ENCODE measurements at regions not wholly inside any gene's neighbourhood (a gene's known extent, or its start where the extent isn't known, plus 50 kb on each side); places are given as distances from the start of the nearest gene placed in this dataset.

GRCh38 chr18:2053490-2054089, 517.7 kb downstream of the METTL4 start:
- no peak overlapping the region for H3K23ac ChIP-seq (ENCODE audit: low read length)
- no peak overlapping the region for H2AFZ ChIP-seq (ENCODE audit: insufficient read depth, low read length, poor library complexity)
- no peak overlapping the region for H3K27ac ChIP-seq (ENCODE audit: low read depth, low read length)
- H3K36me3 ChIP-seq (ENCODE audit: control insufficient read depth in 1 of 2, insufficient read depth in 2 of 2, low read length in 2 of 2), result no peaks in the 10 kb centered on the region
- peaks cover 7 to 10% of the 10 kb centered on the region in 2 experiments for H3K4me1 ChIP-seq (ENCODE audit: control insufficient read depth in 1 of 2, insufficient read depth in 2 of 2, low read length in 2 of 2)
- H3K4me3 ChIP-seq (ENCODE audit: low read depth, low read length), result no peak overlapping the region
- H2AK5ac ChIP-seq (ENCODE audit: low read length), result no peak overlapping the region
- H3K79me2 ChIP-seq (ENCODE audit: control insufficient read depth, insufficient read depth, low read length, poor library complexity), result no peaks in the 10 kb centered on the region
- no peak overlapping the region for H4K8ac ChIP-seq (ENCODE audit: low read depth, low read length)
- no peak overlapping the region for H3K18ac ChIP-seq (ENCODE audit: low read length)
- WGBS (ENCODE audit: extremely low coverage, insufficient coverage, insufficient read length), result no CpG with 5 or more reads among the region's 3 CpGs
- no peak overlapping the region for H4K12ac ChIP-seq (ENCODE audit: low read depth, low read length)
- H4K91ac ChIP-seq (ENCODE audit: low read depth, low read length), result no peak overlapping the region
- H3K9me3 ChIP-seq (ENCODE audit: insufficient read depth, low read depth, low read length), result no peaks in the 10 kb centered on the region
- no peak overlapping the region for H3K4me2 ChIP-seq (ENCODE audit: low read length)
- H3K27me3 ChIP-seq (ENCODE audit: insufficient read depth, low read length), result no peaks in the 10 kb centered on the region
- H3K79me1 ChIP-seq (ENCODE audit: low read length), result peaks cover 4% of the 10 kb centered on the region
- H3K9ac ChIP-seq (ENCODE audit: low read length), result no peak overlapping the region
- H3K14ac ChIP-seq (ENCODE audit: low read length), result no peak overlapping the region
- H2BK12ac ChIP-seq (ENCODE audit: low read length), result no peak overlapping the region
- H3K4ac ChIP-seq (ENCODE audit: low read depth, low read length), result no peak overlapping the region
- no peak for DNase-seq
- no peak overlapping the region for H2BK120ac ChIP-seq (ENCODE audit: insufficient read depth, low read length, poor library complexity)
- no peak overlapping the region for H2BK5ac ChIP-seq (ENCODE audit: low read depth, low read length, poor library complexity)

GRCh38 chr18:2059336-2059735, 512.0 kb downstream of the METTL4 start:
- Histone ChIP-seq H3K27me3 (ENCODE audit: insufficient read depth, low read length) (no peaks in the 10 kb centered on the region), H2AFZ (ENCODE audit: insufficient read depth, low read length, poor library complexity) (no peak overlapping the region), H2AK5ac (ENCODE audit: low read length) (no peak overlapping the region), H3K9me3 (ENCODE audit: insufficient read depth, low read depth, low read length) (no peaks in the 10 kb centered on the region), H4K8ac (ENCODE audit: low read depth, low read length) (no peak overlapping the region), H3K4ac (ENCODE audit: low read depth, low read length) (no peak overlapping the region), H3K27ac (ENCODE audit: low read depth, low read length) (no peak overlapping the region), H3K9ac (ENCODE audit: low read length) (no peak overlapping the region), H3K36me3 (ENCODE audit: control insufficient read depth in 1 of 2, insufficient read depth in 2 of 2, low read length in 2 of 2) (no peaks in the 10 kb centered on the region), H2BK12ac (ENCODE audit: low read length) (no peak overlapping the region), H3K4me3 (ENCODE audit: low read depth, low read length) (no peak overlapping the region), H3K79me1 (ENCODE audit: low read length) (no peaks in the 10 kb centered on the region), H3K79me2 (ENCODE audit: control insufficient read depth, insufficient read depth, low read length, poor library complexity) (no peaks in the 10 kb centered on the region), H3K23ac (ENCODE audit: low read length) (no peak overlapping the region), H3K4me2 (ENCODE audit: low read length) (no peak overlapping the region), H4K91ac (ENCODE audit: low read depth, low read length) (no peak overlapping the region), H2BK120ac (ENCODE audit: insufficient read depth, low read length, poor library complexity) (no peak overlapping the region), H2BK5ac (ENCODE audit: low read depth, low read length, poor library complexity) (no peak overlapping the region), H3K14ac (ENCODE audit: low read length) (no peak overlapping the region), H3K4me1 (ENCODE audit: control insufficient read depth in 1 of 2, insufficient read depth in 2 of 2, low read length in 2 of 2) (no peaks in the 10 kb centered on the region), H4K12ac (ENCODE audit: low read depth, low read length) (no peak overlapping the region), H3K18ac (ENCODE audit: low read length) (no peak overlapping the region)
- no peak for DNase-seq
- WGBS (ENCODE audit: extremely low coverage, insufficient coverage, insufficient read length), result no CpG with 5 or more reads among the region's 4 CpGs

GRCh38 chr18:2060086-2060485, 511.2 kb downstream of the METTL4 start:
- H3K9ac ChIP-seq (ENCODE audit: low read length), result no peak overlapping the region
- H2AK5ac ChIP-seq (ENCODE audit: low read length), result no peak overlapping the region
- no peak overlapping the region for H3K18ac ChIP-seq (ENCODE audit: low read length)
- no peak overlapping the region for H2AFZ ChIP-seq (ENCODE audit: insufficient read depth, low read length, poor library complexity)
- H3K79me2 ChIP-seq (ENCODE audit: control insufficient read depth, insufficient read depth, low read length, poor library complexity), result no peaks in the 10 kb centered on the region
- H3K4me2 ChIP-seq (ENCODE audit: low read length), result no peak overlapping the region
- H2BK120ac ChIP-seq (ENCODE audit: insufficient read depth, low read length, poor library complexity), result no peak overlapping the region
- no peak overlapping the region for H3K14ac ChIP-seq (ENCODE audit: low read length)
- no peak overlapping the region for H2BK12ac ChIP-seq (ENCODE audit: low read length)
- no peaks in the 10 kb centered on the region for H3K4me1 ChIP-seq (ENCODE audit: control insufficient read depth in 1 of 2, insufficient read depth in 2 of 2, low read length in 2 of 2)
- no CpG with 5 or more reads among the region's 1 CpG for WGBS (ENCODE audit: extremely low coverage, insufficient coverage, insufficient read length)
- H3K27me3 ChIP-seq (ENCODE audit: insufficient read depth, low read length), result no peaks in the 10 kb centered on the region
- no peak for DNase-seq
- no peak overlapping the region for H4K12ac ChIP-seq (ENCODE audit: low read depth, low read length)
- no peaks in the 10 kb centered on the region for H3K79me1 ChIP-seq (ENCODE audit: low read length)
- H3K9me3 ChIP-seq (ENCODE audit: insufficient read depth, low read depth, low read length), result no peaks in the 10 kb centered on the region
- no peak overlapping the region for H3K4me3 ChIP-seq (ENCODE audit: low read depth, low read length)
- no peak overlapping the region for H3K27ac ChIP-seq (ENCODE audit: low read depth, low read length)
- no peak overlapping the region for H3K4ac ChIP-seq (ENCODE audit: low read depth, low read length)
- no peak overlapping the region for H4K91ac ChIP-seq (ENCODE audit: low read depth, low read length)
- no peak overlapping the region for H4K8ac ChIP-seq (ENCODE audit: low read depth, low read length)
- no peaks in the 10 kb centered on the region for H3K36me3 ChIP-seq (ENCODE audit: control insufficient read depth in 1 of 2, insufficient read depth in 2 of 2, low read length in 2 of 2)
- H3K23ac ChIP-seq (ENCODE audit: low read length), result no peak overlapping the region
- H2BK5ac ChIP-seq (ENCODE audit: low read depth, low read length, poor library complexity), result no peak overlapping the region

GRCh38 chr18:2070631-2071030, 500.7 kb downstream of the METTL4 start:
- no peak overlapping the region for H4K12ac ChIP-seq (ENCODE audit: low read depth, low read length)
- no CpG with 5 or more reads among the region's 4 CpGs for WGBS (ENCODE audit: extremely low coverage, insufficient coverage, insufficient read length)

More at GRCh38 chr18:2070631-2071030, 500.7 kb downstream of the METTL4 start:
- no peaks in the 10 kb centered on the region for H3K79me1 ChIP-seq (ENCODE audit: low read length)
- H2BK12ac ChIP-seq (ENCODE audit: low read length), result no peak overlapping the region
- no peak overlapping the region for H2AK5ac ChIP-seq (ENCODE audit: low read length)
- no peak overlapping the region for H4K8ac ChIP-seq (ENCODE audit: low read depth, low read length)
- H3K4me3 ChIP-seq (ENCODE audit: low read depth, low read length), result no peak overlapping the region
- no peak overlapping the region for H3K4me2 ChIP-seq (ENCODE audit: low read length)
- H3K9ac ChIP-seq (ENCODE audit: low read length), result no peak overlapping the region
- no peak overlapping the region for H2BK5ac ChIP-seq (ENCODE audit: low read depth, low read length, poor library complexity)
- H3K27ac ChIP-seq (ENCODE audit: low read depth, low read length), result no peak overlapping the region
- no peaks in the 10 kb centered on the region for H3K79me2 ChIP-seq (ENCODE audit: control insufficient read depth, insufficient read depth, low read length, poor library complexity)
- no peak overlapping the region for H4K91ac ChIP-seq (ENCODE audit: low read depth, low read length)
- no peak overlapping the region for H2BK120ac ChIP-seq (ENCODE audit: insufficient read depth, low read length, poor library complexity)
- no peak overlapping the region for H2AFZ ChIP-seq (ENCODE audit: insufficient read depth, low read length, poor library complexity)
- H3K23ac ChIP-seq (ENCODE audit: low read length), result no peak overlapping the region
- H3K27me3 ChIP-seq (ENCODE audit: insufficient read depth, low read length), result no peaks in the 10 kb centered on the region
- H3K18ac ChIP-seq (ENCODE audit: low read length), result no peak overlapping the region
- no peak overlapping the region for H3K4ac ChIP-seq (ENCODE audit: low read depth, low read length)
- H3K4me1 ChIP-seq (ENCODE audit: control insufficient read depth in 1 of 2, insufficient read depth in 2 of 2, low read length in 2 of 2), result no peaks in the 10 kb centered on the region
- H3K9me3 ChIP-seq (ENCODE audit: insufficient read depth, low read depth, low read length), result no peaks in the 10 kb centered on the region
- no peaks in the 10 kb centered on the region for H3K36me3 ChIP-seq (ENCODE audit: control insufficient read depth in 1 of 2, insufficient read depth in 2 of 2, low read length in 2 of 2)
- DNase-seq, result no peak
- no peak overlapping the region for H3K14ac ChIP-seq (ENCODE audit: low read length)

Measured in trophoblast cell (in vitro differentiated cells and primary cell).